ENCODE measurements at regions not wholly inside any gene's neighbourhood (a gene's known extent, or its start where the extent isn't known, plus 50 kb on each side); places are given as distances from the start of the nearest gene placed in this dataset.

DNA sequence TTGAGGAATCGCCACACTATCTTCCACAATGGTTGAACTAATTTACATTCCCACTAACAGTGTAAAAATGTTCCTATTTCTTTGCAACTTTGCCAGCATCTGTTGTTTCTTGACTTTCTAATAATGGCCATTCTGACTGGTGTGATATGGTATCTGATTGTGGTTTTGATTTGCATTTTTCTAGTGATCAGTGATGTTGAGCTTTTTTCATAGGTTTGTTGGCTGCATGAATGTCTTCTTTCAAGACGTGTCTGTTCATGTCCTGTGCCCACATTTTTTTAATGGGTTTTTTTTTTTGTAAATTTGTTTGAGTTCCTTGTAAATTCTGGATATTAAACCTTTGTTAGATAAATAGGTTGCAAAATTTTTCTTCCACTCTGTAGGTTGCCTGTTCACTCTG, 615.9 kb downstream of the SEMA5A start:
- TF ChIP-seq HOXA7 (CRISPR knock-in tag; IDR thresholded peaks at IDR 0.05) (no peak), HDAC2 (IDR thresholded peaks at IDR 0.05) (no peak), NPAS2 (CRISPR knock-in tag; IDR thresholded peaks at IDR 0.05; ENCODE audit: borderline replicate concordance) (no peak), FOSL2 (IDR thresholded peaks at IDR 0.05) (no peak), FOSL2 (CRISPR knock-in tag; IDR thresholded peaks at IDR 0.05) (no peak), KDM1A (IDR thresholded peaks at IDR 0.05; ENCODE audit: low read depth) (no peak), CHD4 (IDR thresholded peaks at IDR 0.05; ENCODE audit: borderline replicate concordance) (no peak), SREBF2 (IDR thresholded peaks at IDR 0.05) (no peak), JUNB (IDR thresholded peaks at IDR 0.05) (no peak), NFE2L2 (conservative IDR thresholded peaks at IDR 0.05; ENCODE audit: low read length) (no peak), EHMT2 (IDR thresholded peaks at IDR 0.05; ENCODE audit: low read depth) (no peak), GATA3 (IDR thresholded peaks at IDR 0.05; ENCODE audit: borderline replicate concordance) (no peak), ZC3H11A (IDR thresholded peaks at IDR 0.05) (no peak), EHF (CRISPR knock-in tag; IDR thresholded peaks at IDR 0.05) (no peak), ESRRA (IDR thresholded peaks at IDR 0.05; ENCODE audit: borderline replicate concordance, low read length) (no peak)
- TF ChIP-seq, protein P1, sequence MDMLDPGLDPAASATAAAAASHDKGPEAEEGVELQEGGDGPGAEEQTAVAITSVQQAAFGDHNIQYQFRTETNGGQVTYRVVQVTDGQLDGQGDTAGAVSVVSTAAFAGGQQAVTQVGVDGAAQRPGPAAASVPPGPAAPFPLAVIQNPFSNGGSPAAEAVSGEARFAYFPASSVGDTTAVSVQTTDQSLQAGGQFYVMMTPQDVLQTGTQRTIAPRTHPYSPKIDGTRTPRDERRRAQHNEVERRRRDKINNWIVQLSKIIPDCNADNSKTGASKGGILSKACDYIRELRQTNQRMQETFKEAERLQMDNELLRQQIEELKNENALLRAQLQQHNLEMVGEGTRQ (IDR thresholded peaks at IDR 0.05), result no peak
- TF ChIP-seq, protein P2, sequence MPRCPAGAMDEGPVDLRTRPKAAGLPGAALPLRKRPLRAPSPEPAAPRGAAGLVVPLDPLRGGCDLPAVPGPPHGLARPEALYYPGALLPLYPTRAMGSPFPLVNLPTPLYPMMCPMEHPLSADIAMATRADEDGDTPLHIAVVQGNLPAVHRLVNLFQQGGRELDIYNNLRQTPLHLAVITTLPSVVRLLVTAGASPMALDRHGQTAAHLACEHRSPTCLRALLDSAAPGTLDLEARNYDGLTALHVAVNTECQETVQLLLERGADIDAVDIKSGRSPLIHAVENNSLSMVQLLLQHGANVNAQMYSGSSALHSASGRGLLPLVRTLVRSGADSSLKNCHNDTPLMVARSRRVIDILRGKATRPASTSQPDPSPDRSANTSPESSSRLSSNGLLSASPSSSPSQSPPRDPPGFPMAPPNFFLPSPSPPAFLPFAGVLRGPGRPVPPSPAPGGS (IDR thresholded peaks at IDR 0.05), result no peak
- TF ChIP-seq, protein P3, sequence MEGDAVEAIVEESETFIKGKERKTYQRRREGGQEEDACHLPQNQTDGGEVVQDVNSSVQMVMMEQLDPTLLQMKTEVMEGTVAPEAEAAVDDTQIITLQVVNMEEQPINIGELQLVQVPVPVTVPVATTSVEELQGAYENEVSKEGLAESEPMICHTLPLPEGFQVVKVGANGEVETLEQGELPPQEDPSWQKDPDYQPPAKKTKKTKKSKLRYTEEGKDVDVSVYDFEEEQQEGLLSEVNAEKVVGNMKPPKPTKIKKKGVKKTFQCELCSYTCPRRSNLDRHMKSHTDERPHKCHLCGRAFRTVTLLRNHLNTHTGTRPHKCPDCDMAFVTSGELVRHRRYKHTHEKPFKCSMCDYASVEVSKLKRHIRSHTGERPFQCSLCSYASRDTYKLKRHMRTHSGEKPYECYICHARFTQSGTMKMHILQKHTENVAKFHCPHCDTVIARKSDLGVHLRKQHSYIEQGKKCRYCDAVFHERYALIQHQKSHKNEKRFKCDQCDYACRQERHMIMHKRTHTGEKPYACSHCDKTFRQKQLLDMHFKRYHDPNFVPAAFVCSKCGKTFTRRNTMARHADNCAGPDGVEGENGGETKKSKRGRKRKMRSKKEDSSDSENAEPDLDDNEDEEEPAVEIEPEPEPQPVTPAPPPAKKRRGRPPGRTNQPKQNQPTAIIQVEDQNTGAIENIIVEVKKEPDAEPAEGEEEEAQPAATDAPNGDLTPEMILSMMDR (IDR thresholded peaks at IDR 0.05), result no peak
- TF ChIP-seq, protein P4, sequence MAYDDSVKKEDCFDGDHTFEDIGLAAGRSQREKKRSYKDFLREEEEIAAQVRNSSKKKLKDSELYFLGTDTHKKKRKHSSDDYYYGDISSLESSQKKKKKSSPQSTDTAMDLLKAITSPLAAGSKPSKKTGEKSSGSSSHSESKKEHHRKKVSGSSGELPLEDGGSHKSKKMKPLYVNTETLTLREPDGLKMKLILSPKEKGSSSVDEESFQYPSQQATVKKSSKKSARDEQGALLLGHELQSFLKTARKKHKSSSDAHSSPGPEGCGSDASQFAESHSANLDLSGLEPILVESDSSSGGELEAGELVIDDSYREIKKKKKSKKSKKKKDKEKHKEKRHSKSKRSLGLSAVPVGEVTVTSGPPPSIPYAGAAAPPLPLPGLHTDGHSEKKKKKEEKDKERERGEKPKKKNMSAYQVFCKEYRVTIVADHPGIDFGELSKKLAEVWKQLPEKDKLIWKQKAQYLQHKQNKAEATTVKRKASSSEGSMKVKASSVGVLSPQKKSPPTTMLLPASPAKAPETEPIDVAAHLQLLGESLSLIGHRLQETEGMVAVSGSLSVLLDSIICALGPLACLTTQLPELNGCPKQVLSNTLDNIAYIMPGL (CRISPR knock-in tag; IDR thresholded peaks at IDR 0.05; ENCODE audit: borderline replicate concordance), result no peak
- TF ChIP-seq, protein P5, sequence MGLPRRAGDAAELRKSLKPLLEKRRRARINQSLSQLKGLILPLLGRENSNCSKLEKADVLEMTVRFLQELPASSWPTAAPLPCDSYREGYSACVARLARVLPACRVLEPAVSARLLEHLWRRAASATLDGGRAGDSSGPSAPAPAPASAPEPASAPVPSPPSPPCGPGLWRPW (IDR thresholded peaks at IDR 0.05), result no peak
- no peak overlapping the region for H3K4me2 ChIP-seq
- H3K9me3 ChIP-seq, result no peaks in the 10 kb centered on the region
- POLR2A ChIA-PET, result no interaction called here
- no peak overlapping the region for H3K4me3 ChIP-seq
- WGBS (ENCODE audit: missing lambda C conversion rate), result 2% methylated on average over 2 of the region's 2 CpGs
- no peak overlapping the region for H3K27ac ChIP-seq
- CTCF ChIA-PET, result no interaction called here
- ATAC-seq, result no peak
- no peaks in the 10 kb centered on the region for H3K4me1 ChIP-seq
- no peak for FAIRE-seq
- no peak for DNase-seq (ENCODE audit: low read depth in 1 of 2, low spot score in 1 of 2)

DNA sequence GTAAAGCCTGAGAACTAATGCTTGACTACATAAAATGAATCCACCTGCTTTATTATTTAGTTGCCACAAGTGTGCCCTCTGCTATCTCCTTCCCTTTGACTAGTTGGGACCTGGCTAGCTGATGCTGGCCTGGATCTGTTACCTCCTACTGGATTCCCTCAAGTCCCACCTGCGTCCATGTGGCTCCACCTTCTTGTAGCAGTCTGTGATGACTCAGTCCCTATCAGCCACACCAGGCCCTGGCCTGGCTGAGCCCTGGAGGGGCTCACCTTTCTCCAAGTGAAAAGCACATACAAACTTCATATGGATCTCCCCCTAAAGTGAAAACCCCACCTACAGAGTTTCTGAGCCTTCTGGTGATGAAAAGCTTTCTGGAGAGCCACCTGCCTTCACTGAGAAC, 611.4 kb downstream of the SEMA5A start:
- ChIA-PET CTCF (no interaction called here), POLR2A (no interaction called here)
- H3K4me2 ChIP-seq, result no peak overlapping the region
- DNase-seq (ENCODE audit: low read depth in 1 of 2, low spot score in 1 of 2) (no peak), FAIRE-seq (no peak), ATAC-seq (no peak)
- no peaks in the 10 kb centered on the region for H3K9me3 ChIP-seq
- H3K4me3 ChIP-seq, result no peak overlapping the region
- no peak overlapping the region for H3K27ac ChIP-seq
- H3K4me1 ChIP-seq, result no peaks in the 10 kb centered on the region
- TF ChIP-seq, protein P6, sequence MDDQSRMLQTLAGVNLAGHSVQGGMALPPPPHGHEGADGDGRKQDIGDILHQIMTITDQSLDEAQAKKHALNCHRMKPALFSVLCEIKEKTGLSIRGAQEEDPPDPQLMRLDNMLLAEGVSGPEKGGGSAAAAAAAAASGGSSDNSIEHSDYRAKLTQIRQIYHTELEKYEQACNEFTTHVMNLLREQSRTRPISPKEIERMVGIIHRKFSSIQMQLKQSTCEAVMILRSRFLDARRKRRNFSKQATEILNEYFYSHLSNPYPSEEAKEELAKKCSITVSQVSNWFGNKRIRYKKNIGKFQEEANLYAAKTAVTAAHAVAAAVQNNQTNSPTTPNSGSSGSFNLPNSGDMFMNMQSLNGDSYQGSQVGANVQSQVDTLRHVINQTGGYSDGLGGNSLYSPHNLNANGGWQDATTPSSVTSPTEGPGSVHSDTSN (IDR thresholded peaks at IDR 0.05), result no peak
- TF ChIP-seq HDAC2 (IDR thresholded peaks at IDR 0.05) (no peak), CBX8 (IDR thresholded peaks at IDR 0.05) (no peak)
- WGBS (ENCODE audit: missing lambda C conversion rate), result 0% methylated on average over 1 of the region's 1 CpG
